ENCODE measurements at regions not wholly inside any gene's neighbourhood (a gene's known extent, or its start where the extent isn't known, plus 50 kb on each side); places are given as distances from the start of the nearest gene placed in this dataset.
A peak's percentile ranks its signal among the peaks of the same experiment; 100 is the strongest.
"Not testable (repeated sequence)": the region's sequence is repeated elsewhere in the genome, so short reads cannot be mapped to it uniquely, and the experiment has no call there.

DNA sequence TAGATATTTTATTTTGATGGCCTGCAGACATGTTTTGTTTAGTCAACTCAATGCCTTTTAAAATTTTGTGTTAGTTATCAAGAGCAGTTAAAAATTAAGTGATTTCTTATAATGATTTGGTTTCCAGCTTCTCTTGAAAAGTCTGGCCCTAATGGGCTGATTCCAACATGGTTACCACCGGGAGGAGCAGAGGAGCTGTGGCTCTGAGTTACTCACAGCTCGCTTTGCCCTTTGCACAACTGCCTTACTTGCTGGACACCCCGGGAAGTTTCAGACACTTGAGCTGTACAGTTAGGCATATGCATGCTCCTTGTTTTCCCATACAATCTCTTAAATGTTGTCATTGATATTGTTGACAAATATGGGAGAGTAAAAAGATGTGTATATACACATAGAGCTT is 173.1 kb upstream of the MMS22L start:
- no peak for DNase-seq

DNA sequence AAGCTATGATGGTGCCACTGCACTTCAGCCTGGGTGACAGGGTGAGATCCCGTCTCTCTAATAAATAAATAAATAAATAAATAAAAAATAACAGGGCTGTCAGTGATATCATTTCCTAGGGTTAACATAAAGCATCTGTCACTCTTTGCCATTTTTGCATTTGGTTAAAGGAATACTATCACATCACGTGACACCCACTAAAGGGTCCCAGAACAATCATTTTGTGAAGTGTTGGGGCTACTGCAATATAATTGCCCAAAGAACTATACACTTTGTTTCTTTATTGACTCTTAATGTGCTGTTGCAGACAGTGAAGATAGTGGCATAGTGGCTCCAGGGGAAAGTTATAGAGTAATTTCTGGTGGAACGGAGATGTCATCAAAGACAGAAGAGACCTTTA is 176.5 kb upstream of the MMS22L start:
- no peak for DNase-seq

DNA sequence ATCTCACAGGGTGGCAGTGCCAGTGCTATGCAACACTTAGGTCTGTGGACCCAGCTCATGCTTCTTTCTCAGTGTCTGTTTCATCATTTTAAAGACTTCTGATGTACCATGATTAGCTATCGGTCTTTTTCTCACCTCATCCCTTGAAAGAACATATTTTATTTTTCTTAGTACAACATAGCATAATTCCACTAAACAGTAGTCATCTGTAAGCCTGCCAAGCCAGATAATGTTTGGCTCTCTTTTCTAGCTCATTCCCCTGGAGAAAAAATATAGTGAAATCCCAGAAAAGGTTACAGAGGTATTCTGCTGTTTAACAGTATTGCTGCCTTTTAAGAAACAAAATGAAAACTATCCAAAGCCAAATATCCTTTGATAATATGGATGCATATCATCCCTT is 177.0 kb upstream of the MMS22L start:
- no peak for DNase-seq

DNA sequence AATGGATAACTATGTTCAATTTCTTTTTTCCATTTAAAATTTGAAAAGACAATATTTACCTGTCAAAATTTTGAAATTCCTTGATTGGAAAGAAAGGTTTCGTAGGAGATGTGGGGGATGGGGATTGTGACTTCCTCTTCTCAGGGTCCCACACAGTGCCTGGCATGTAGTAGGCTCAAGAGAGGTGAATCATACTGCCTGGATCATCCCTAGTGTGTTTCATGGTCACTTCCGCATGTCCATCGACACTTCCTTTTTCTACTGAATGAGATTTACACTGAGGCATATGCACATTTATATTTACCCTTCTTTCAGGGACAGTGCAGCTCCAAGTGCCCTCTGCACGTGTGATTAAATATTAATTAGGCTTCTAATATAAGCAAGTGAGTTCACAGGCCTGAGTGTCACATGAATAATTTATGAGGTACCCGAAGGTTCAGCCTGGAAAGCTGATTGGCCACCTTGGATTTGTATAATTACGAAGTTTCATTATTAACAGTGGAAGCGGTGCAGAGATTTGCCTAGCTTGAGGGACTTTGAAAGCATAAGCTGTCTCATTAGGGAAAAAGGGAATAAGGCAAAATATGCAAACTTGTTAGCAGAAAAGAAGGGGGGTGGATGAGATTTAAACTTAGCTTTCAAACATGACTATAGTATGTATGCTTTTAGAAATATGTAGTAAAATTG is 177.5 kb upstream of the MMS22L start:
- DNase-seq, result no peak

DNA sequence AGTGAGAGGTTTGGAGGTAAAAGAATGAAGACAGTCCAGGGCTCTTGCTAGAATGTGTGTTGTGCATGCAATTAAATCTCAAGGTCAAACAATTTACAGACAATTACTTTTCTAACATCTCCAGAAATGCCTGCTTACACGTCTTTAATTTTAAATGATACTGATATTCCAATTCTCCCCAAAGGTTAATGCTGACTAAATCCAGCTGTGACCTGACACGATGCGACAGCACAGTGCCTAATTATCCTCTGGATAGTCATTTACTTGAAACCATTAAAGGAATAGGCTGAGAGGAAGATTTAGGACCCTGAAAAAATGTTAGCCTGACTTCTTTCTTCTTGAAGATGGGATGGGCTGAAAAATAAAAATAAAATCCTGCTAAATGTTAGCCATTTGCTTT is 178.2 kb upstream of the MMS22L start:
- no peak for DNase-seq

DNA sequence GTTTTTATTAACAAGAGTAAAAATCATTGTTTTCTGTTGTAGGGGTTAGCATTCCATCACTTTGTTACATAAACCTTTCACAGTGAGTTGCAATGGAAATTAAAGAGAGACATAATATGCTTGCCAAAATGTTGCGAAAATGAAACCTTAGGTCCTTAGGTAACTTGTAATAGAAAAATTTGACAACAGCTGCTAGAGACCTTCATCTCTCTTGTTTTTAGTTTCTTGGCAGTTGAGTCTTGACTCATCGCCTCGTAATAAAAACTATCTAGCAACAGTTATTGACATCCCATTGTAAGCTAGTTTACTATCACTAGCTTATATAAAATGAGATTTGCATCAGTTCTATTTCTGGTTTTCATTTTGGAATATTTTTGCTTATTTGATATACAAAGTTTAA is 179.0 kb upstream of the MMS22L start:
- no peak for DNase-seq

DNA sequence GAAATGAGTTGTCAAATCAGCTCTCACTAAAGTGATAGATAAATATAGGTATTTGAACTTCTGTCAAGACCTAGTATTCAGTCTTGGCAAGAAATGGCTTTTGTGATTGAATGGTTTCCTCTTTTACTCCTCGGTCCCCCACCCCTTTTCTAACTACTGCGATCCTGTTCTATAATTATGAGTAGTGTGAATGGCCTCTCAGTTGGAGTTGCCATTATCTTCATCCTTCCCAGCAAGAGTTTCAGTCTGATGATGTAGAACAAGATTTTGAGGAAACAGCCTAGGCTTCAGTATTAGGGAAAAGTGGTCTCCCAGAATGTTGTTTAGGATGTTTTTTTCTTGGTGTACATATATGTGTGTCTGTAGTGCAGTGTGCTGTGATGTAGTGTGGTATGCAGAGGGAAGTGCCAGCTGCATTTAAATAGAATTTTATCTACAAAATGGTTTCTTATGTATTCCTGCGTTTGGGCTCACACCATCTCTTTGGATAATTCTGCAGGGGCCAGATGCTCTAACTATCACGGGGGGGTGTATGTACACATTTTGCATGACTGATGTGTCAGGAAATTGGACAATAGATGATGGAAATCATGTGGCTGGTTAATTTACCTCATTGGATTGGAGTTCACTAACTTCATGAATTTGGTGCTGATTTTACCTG is 180.1 kb upstream of the MMS22L start:
- no peak for DNase-seq

DNA sequence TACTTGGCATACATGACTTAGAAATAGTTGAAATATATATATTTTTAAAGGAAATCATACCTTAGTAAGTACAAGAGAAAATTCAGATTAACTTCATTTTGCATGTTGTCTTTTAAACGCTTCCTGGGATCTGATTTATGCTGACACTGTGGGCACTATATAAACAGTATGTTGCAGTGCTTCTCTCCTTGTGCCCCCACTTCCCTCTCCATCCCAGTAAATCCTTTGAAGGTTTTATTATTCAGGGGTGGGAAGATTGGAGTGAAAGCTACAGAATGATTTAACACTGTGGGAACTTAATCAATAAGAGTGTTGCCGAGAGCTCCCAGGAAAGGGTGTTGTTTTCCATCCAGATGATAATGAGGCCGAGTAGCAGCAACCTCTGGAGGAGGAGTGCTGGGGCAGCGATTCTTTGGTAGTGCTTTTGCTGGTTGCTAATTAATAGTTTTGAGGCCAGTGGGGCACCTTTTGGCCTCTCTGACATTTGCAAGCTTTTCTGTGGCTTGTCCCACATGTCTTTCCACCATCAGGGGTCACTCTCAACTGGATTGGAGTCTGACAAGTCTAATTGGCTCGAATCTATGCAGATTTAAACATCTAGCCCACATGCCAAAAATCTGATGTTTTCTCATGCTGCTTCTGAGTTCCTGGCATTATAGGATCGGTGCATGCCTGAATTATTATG is 183.0 kb upstream of the MMS22L start:
- DNase-seq, result no peak

DNA sequence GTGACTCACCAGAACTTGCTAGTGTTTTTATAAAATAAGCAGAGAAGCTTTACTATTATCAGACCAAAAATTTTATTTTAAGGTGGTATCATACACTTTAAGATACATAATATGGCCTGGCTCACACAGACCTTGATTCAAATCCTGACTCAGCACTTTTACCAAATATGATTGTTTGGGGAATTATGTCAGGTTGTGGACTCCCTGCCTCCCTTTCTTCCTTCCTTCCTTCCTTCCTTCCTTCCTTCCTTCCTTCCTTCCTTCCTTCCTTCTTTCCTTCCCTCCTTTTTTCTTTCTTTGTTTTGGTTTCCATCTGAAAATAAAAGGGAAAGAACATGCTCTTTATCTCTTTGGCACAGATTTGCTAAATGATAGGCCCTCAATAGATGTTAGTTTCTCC is 186.0 kb upstream of the MMS22L start:
- DNase-seq, result no peak

DNA sequence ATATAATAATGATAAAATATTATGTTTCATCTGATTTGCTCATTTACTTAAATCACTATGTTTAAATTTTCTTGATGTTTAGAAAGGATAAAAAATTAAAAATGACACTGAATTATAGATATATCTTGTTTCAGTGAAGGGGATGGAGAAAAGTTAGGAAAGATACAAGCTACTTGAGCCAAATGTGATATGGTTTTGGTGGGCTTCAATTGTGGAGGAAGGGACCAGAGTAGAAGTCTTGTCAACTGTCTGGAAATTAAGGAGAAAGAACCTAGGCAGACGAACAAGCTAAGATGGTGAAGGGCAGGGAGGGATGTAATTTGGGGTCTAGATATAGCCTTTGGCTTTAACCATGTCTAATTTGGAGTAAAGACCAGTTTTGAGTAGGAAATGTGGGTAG is 186.4 kb upstream of the MMS22L start:
- no peak for DNase-seq

DNA sequence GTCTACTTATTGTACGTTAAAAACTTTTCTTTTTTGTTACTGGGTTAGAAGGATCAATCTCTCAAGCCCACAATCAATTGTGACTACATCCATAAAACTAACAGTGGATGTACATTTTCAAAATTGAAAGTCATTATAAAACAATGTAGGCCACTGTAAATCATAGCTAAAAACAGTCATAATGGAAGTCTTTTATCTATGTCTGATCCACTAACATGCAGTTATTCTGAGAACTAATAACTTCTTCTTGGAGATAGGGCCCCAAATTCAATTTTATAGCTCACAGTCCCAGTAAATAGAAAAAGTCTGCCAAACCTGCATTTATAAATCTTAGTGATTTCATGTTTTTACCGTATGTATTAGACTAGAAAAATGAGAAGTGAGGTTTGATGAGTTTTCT is 187.3 kb upstream of the MMS22L start:
- DNase-seq, result no peak

DNA sequence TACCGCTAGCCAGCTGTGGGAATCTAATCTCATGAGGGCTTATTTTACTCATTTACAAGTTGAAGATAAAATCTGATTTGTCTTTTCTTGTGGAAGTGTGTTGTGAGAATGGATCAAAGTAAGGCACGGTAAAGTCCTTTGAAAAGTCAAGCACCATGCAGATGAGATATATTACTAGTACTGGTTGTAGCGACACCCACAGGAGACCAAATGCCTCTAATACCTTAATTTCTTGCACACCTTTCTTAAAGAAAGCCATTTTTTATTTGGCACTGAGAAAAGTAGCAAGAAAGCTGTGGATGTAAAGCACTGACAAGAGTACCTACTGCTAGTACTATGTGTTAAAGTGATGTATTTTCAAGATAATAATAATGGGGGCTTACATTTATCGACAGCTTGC is 191.0 kb upstream of the MMS22L start:
- DNase-seq, result no peak

DNA sequence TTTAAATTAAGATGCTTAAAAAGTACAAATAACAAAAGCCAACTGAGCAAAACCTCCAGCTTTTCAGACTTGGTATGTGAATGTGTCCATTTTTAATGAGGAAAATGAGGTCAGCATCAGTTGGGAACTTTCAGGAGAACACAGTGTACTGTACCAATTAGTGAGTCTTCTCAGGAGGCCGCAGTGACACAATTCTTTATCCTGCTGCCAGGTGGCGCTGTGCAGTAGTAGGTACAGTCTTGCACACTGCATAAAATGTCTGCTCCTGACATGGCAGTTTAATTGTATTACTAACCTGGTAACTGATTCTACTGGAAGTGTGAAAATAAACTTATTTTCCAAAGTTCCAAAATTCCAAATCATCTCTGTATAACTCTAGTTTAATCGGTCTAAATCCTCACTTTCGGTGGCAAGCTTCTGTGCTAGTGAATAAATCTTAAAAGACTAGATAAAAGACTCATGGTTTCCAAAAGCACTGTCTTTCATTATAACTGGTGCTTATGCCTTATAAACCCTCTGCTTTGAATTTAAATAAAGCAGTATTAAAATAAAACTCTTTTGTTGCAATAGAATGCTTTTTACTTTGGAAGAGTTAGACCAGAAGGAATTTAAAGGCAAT is 214.8 kb upstream of the MMS22L start:
- peak; percentile 48 to 51 for DNase-seq

DNA sequence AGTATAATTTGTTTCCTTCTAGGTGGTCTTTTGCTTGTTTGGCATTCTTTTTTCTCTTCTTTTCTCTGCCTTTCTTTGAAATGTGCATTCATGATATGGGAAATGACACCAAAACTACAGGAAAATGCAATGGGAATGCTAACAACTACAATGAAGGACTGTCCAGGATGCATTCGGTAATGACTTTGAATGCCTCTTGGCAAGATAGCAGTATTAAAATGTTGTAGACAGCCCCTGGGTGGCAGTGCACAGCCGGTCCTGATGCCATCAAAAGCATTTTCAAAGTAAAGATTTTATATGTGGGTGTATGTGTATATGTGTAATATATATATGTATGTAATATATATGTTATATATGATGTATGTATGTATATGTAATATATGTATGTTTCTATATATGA is 218.8 kb upstream of the MMS22L start:
- DNase-seq, result no peak

DNA sequence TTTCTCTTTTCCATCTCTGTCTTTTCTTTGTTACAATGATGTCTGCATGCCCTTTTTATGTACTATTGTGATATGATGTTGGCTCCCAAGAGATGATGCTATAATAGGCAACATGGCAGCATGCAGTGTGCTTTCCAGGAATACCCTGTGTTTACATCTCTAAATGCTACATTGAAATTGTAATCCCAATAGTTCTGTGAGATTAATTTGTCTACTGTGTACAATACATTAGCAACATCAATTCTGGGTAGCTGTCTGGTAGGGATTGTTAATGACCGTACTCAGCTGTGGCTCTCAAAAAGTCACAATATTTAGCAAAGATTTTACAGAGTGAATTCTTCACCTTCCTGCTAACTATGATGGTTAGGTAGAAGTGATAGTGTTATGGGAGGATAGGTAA is 225.6 kb upstream of the MMS22L start:
- DNase-seq, result no peak

DNA sequence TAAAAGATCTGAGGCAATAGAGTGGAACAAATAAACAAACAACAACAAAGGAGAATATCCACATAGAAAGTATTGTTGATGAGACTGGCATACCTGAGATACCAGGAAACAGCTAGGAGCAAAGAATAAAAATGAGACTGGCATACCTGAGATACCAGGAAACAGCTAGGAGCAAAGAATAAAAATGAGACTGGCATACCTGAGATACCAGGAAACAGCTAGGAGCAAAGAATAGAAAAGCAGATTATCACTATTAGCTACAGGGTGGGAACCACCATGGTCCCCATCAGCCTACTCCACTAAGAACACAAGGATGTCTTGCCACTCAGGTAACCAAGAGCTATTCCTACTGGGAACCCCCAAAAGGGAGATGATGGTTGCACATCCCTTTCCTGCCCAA is 230.2 kb upstream of the MMS22L start:
- not testable (repeated sequence) for DNase-seq

DNA sequence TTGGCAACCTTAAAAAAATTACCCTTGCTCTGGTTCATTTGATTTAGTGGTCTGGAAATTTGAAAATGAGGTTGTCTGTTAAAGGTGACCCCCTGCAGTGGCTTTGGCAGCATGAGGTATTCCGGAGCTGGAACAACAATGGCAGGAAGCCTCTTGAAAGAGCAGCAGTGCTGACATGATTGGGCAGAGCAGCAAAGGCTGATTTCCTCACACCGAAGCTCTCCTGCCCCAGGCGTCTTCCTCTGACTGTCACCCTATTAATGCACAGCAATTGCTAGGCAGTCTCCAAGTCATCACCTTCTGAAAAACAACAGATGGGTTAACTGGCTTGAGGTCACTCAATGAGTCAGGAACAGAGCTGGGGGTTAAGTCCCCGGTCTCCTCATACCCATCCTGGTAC is 241.8 kb upstream of the MMS22L start:
- no peak for DNase-seq

DNA sequence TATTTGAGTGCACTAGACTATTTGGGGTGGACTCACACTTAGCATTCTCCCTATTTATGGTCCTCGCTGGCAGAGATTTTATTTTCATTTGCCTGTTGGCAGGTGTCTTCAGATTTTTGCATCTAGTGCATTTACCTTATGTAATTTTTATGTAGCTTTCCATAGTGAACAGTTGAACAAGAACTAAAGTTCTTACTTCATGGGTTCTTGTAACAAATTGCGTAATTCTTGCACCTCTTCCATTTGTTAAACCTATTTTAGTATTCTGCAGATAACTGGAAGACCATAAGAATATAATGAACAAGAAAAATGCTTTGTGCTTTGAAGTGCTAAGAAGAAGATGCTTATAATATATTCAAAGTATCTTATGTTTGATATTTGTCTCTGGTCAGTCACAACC is 252.8 kb upstream of the MMS22L start:
- no peak for DNase-seq

DNA sequence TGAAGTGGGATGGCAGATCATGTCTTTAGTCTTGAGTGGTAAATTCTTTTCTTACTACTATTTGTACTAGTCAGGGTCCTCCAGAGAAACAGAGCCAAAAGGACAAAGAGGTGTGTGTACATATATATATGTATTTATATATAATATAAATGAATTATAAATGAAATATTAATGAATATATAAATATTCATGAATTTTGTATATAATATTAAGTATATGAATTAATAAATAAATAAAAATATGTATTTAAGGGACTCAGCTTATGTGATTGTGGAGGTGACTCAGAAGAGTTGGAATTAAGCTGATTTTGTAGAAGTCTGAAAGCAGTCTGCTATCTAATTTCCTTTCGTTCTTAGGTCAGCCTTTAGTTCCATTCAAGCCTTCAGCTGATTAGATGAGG is 265.3 kb upstream of the MMS22L start:
- no peak for DNase-seq

DNA sequence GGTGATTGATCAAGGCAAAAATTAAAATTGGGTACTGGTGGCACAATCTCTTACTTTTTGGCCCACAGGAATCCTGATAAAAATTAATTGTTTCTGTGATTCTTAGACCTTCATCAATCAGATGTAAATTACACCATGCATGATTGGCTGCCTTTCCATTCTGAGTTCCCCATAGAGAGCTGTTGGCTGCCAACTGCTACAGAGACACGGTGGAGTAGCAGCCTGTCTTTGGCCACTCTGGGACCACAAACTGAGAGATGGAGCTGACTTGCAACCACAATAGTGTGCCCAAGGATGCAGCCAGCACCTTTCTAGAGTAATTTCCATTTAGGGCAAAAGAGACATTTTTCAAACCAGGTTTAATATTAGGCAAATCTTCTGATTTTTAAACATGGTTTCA is 274.3 kb upstream of the MMS22L start:
- DNase-seq, result no peak

DNA sequence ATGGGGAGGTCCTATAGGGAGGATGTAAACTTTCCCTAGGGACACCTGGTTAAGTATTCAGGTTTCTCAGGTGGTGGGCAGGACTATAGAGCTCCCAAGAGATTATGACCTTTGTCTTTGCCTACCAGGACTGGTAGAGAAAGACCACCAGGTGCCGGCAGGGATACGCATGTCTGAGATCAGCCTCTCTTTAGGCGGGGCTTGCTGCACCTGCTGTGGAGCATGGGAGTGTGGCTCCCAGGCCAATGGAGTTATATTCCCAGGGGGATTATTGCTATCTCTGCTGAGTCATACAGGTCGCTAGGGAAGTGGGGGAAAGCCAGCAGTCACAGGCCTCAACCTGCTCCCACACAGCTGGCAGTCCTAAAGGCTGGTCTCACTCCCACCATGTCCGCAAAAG is 280.5 kb upstream of the MMS22L start:
- DNase-seq, result no peak

DNA sequence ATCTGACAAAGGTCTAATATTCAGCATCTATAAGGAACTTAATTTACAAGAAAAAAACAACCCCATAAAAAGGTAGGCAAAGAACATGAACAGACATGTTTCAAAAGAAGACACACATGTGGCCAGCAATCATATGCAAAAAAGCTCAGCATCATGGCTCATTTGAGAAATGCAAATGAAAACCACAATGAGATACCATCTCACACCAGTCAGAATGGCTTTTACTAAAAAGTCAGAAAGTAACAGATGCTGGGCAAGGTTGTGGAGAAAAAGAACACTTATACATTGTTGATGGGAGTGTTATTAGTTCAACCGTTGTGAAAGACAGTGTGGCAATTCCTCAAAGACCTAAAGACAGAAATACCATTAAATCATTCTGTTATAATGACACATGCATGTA is 289.9 kb upstream of the MMS22L start:
- no peak for DNase-seq

DNA sequence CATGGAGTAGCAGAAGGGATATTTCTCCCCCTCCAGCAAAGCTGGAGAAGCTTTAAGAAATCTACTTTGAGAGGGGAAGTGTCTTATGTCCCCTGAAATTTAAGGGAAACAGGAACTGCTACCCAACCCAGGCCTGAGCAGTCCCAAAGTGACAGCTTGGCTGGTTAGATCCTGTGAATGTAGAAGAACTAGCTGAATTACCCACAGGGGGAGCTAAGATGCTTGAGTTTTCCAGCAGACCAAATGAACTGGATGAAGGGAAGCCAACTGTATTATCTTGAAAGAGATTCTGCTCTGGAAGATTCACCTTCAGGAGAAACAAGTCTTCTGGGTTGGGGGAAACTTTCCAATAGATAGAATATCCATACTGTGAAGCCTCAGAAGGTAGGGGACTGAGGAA is 303.3 kb upstream of the MMS22L start:
- no peak for DNase-seq

DNA sequence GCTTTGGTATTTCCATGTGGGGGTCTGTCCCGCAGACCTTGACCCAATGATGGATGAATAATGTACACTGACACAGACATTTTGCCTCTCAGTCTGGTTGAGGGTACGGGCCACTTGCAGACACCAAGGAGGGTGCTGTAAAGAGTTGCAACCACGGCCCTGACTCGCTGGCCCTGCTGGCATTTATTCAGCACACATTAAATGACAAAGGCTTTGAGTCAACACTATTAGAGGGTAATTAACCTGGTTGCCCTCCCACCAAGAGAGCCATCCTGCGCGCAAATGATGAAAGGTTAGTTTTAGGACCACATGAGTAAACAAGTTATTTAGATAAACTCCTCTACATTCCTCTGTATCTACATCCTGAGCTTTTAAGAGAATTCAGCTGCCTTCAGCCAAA is 308.9 kb upstream of the MMS22L start:
- no peak for DNase-seq

Data from stimulated activated CD4-positive, alpha-beta T cell treated with anti-CD3 and anti-CD28 coated beads, Interleukin-2, amount 100 ng/mL, for 48 hours (primary cell).